IMR-90 (cell line): ENCODE measurements at regions not wholly inside any gene's neighbourhood (a gene's known extent, or its start where the extent isn't known, plus 50 kb on each side); places are given as distances from the start of the nearest gene placed in this dataset.
A peak's percentile ranks its signal among the peaks of the same experiment; 100 is the strongest.

Source experiments
- ATAC-seq: fragments of 200-7000 bp; cut with Tn5 transposase; 2 replicates; pipeline ENCODE4 v1.9.1; 2020; ENCODE audit warnings: low read depth, mild to moderate bottlenecking, moderate library complexity
- BruUV-seq: library from RNA; stranded (reverse); fragments of 400-500 nt; replicated peaks from 2 replicates; lab custom pipeline; 2021; lab: Mats Ljungman, UMichigan
- CTCF ChIA-PET: fragments of 300-600 bp; formaldehyde crosslinking; extraction: SDS; loops from one replicate; lab custom pipeline; 2021; ENCODE audit warnings: antibody characterized with exemption; lab: Yijun Ruan, JAX
- POLR2A ChIA-PET: fragments of 300-600 bp; sonication (Branson Sonifier 250); formaldehyde crosslinking; loops from one replicate; lab custom pipeline; 2022; ENCODE audit warnings: antibody characterized with exemption; ENCODE audit not compliant: unreplicated experiment; lab: Charles Lee
- DNase-seq: peaks from one replicate; pipeline ENCODE4 v3.0.0; 2013
- H2AFZ ChIP-seq: replicated peaks from 2 replicates; pipeline ENCODE3; 2013; ENCODE audit warnings: low read length, mild to moderate bottlenecking; ENCODE audit not compliant: poor library complexity
- H2AK5ac ChIP-seq: 2 replicates; pipeline ENCODE4 v1.6.1; 2013; ENCODE audit warnings: low read depth, low read length, inconsistent platforms
- H2AK9ac ChIP-seq: replicated peaks from 2 replicates; pipeline ENCODE3; 2013; ENCODE audit warnings: mild to moderate bottlenecking, low read depth, low read length, moderate library complexity; ENCODE audit not compliant: poor library complexity
- H2BK120ac ChIP-seq: 2 replicates; pipeline ENCODE4 v1.6.1; 2013; ENCODE audit warnings: low read depth, low read length, inconsistent platforms
- H2BK15ac ChIP-seq: 3 replicates; pipeline ENCODE4 v1.6.1; 2013; ENCODE audit warnings: low read depth, low read length, inconsistent platforms
- H2BK20ac ChIP-seq: 2 replicates; pipeline ENCODE4 v1.6.1; 2013; ENCODE audit warnings: low read depth, mild to moderate bottlenecking, inconsistent platforms, low read length, moderate library complexity
- H2BK5ac ChIP-seq: 2 replicates; pipeline ENCODE4 v1.6.1; 2013; ENCODE audit warnings: mild to moderate bottlenecking, low read depth, low read length, inconsistent platforms; ENCODE audit not compliant: poor library complexity, severe bottlenecking
- H3K14ac ChIP-seq: replicated peaks from 2 replicates; pipeline ENCODE4 v1.6.1; 2013; ENCODE audit warnings: low read depth, low read length, inconsistent platforms
- H3K18ac ChIP-seq: 2 replicates; pipeline ENCODE4 v1.6.1; 2013; ENCODE audit warnings: low read depth, low read length, control low read depth
- H3K23ac ChIP-seq: 2 replicates; pipeline ENCODE4 v1.6.1; 2013; ENCODE audit warnings: low read depth, low read length, inconsistent platforms
- H3K27ac ChIP-seq: 2 replicates; pipeline ENCODE4 v1.5.1; 2013; ENCODE audit warnings: mild to moderate bottlenecking, control low read depth, low read length; ENCODE audit not compliant: insufficient read depth
- H3K27me3 ChIP-seq: 2 replicates; pipeline ENCODE4 v1.6.1; 2013; ENCODE audit warnings: low read length; ENCODE audit not compliant: control insufficient read depth, insufficient read depth
- H3K36me3 ChIP-seq: 2 replicates; pipeline ENCODE4 v1.6.1; 2013; ENCODE audit warnings: low read length, mixed read lengths; ENCODE audit not compliant: control insufficient read depth, insufficient read depth
- H3K4ac ChIP-seq: 2 replicates; pipeline ENCODE4 v1.6.1; 2013; ENCODE audit warnings: low read depth, low read length, inconsistent platforms
- H3K4me1 ChIP-seq: 2 replicates; pipeline ENCODE4 v1.6.1; 2013; ENCODE audit warnings: low read length, mixed read lengths; ENCODE audit not compliant: control insufficient read depth, insufficient read depth
- H3K4me2 ChIP-seq: 2 replicates; pipeline ENCODE4 v1.6.1; 2013; ENCODE audit warnings: low read depth, mild to moderate bottlenecking, control low read depth, low read length, moderate library complexity
- H3K4me3 ChIP-seq: 2 replicates; pipeline ENCODE4 v1.5.1; 2013; ENCODE audit warnings: low read depth, mild to moderate bottlenecking, control low read depth, low read length, moderate library complexity; ENCODE audit not compliant: insufficient read depth
- H3K56ac ChIP-seq: 2 replicates; pipeline ENCODE4 v1.6.1; 2013; ENCODE audit warnings: low read length, inconsistent platforms; ENCODE audit not compliant: insufficient read depth; ENCODE audit errors: extremely low read depth
- H3K79me1 ChIP-seq, 2 experiments: 2 replicates each; pipeline ENCODE4 v1.6.1; 2013; ENCODE audit warnings: low read length in 2 of 2, inconsistent platforms in 1 of 2, low read depth in 1 of 2
- H3K9ac ChIP-seq: 2 replicates; pipeline ENCODE4 v1.6.1; 2013; ENCODE audit warnings: low read depth, low read length, control low read depth
- H3K9me1 ChIP-seq: 2 replicates; pipeline ENCODE4 v1.6.1; 2013; ENCODE audit warnings: low read length, inconsistent platforms; ENCODE audit not compliant: insufficient read depth
- H3K9me3 ChIP-seq: 2 replicates; pipeline ENCODE4 v1.6.1; 2013; ENCODE audit warnings: low read length; ENCODE audit not compliant: control insufficient read depth, insufficient read depth
- H4K20me1 ChIP-seq: 2 replicates; pipeline ENCODE4 v1.6.1; 2013; ENCODE audit warnings: low read length, inconsistent platforms; ENCODE audit not compliant: insufficient read depth
- H4K5ac ChIP-seq: 2 replicates; pipeline ENCODE4 v1.6.1; 2013; ENCODE audit warnings: mild to moderate bottlenecking, low read depth, low read length, control low read depth
- H4K8ac ChIP-seq, 2 experiments: 2 replicates each; pipeline ENCODE4 v1.6.1; 2013; ENCODE audit warnings: low read depth in 2 of 2, low read length in 2 of 2, control low read depth in 1 of 2, inconsistent platforms in 1 of 2
- H4K91ac ChIP-seq: 2 replicates; pipeline ENCODE4 v1.6.1; 2013; ENCODE audit warnings: low read depth, low read length, inconsistent platforms; ENCODE audit not compliant: insufficient read depth
- MAFK ChIP-seq: IDR thresholded peaks from 2 replicates; pipeline ENCODE4 v1.6.1; 2012; ENCODE audit warnings: low read depth, low read length, improper control_type of control experiment
- RFX5 ChIP-seq: IDR thresholded peaks from 2 replicates; pipeline ENCODE4 v1.8.0; 2012; ENCODE audit warnings: low read depth, mild to moderate bottlenecking, low read length, moderate library complexity
- WGBS, 2 experiments: methylation state at CpG; one replicate each; pipeline versions ENCODE4 v1.1.5 to v1.1.7; 2013; ENCODE audit warnings: missing lambda C conversion rate in 2 of 2; ENCODE audit not compliant: insufficient read length in 1 of 2; ENCODE audit errors: extremely low coverage in 2 of 2; 5-methylcytosine and 5-hydroxymethylcytosine counted together
- dilution Hi-C: fragments of 300-500 bp; cut with HindIII; formaldehyde crosslinking; loops from one replicate; pipeline ENCODE4 v1.14.3; 2018; ENCODE audit warnings: low sequenced_read_pairs; ENCODE audit not compliant: unreplicated experiment
- in situ Hi-C: fragments of 300-500 bp; cut with MboI; formaldehyde crosslinking; loops from 3 replicates; pipeline ENCODE4 v1.14.3; 2019; ENCODE audit warnings: low sequenced_read_pairs, inconsistent platforms, mixed read lengths
- intact Hi-C: fragments of 100-400 bp; cut with micrococcal nuclease; formaldehyde crosslinking; loops from 2 replicates; pipeline ENCODE4 v1.10.0; 2022

DNA sequence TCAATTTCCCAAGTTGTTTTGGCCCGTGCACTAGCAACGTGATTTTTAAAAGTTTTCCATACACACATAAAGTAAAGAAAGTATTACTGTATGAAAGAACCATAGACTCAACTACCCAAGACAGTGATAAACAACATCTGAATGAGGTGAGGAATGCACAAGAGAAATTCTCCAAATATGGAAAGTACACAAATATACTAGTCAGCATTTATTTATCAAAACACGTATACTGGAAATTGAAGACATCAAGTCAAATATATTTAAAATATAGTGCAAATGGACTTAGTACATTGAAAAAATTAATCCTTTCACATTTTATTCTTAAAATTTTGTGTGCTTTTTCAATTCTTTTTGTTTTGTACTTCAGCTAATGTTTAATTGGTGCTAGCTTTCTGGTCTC lies 143.6 kb downstream of the ARL4A start:
- H3K56ac ChIP-seq = no peak overlapping the region
- intact Hi-C loops (no loop called here), in situ Hi-C loops (no loop called here), dilution Hi-C loops (no loop called here)
- H3K27me3 ChIP-seq = no peaks in the 10 kb centered on the region
- H2AFZ ChIP-seq = no peak overlapping the region
- WGBS, 2 experiments = no CpG with 5 or more reads among the region's 3 CpGs
- H3K27ac ChIP-seq = no peak overlapping the region
- POLR2A ChIA-PET = no interaction called here
- no peak overlapping the region for H2BK5ac ChIP-seq
- BruUV-seq = no TSS peak
- H3K4me2 ChIP-seq = no peak overlapping the region
- H4K20me1 ChIP-seq = no peaks in the 10 kb centered on the region
- H2BK120ac ChIP-seq = no peak overlapping the region
- H4K5ac ChIP-seq = no peak overlapping the region
- no peak overlapping the region for H3K4ac ChIP-seq
- H4K91ac ChIP-seq = no peak overlapping the region
- H3K14ac ChIP-seq = no peak overlapping the region
- H4K8ac ChIP-seq = no peak overlapping the region
- H3K79me1 ChIP-seq = no peaks in the 10 kb centered on the region
- H3K9me1 ChIP-seq = no peaks in the 10 kb centered on the region
- no peak overlapping the region for H2BK20ac ChIP-seq
- H2BK15ac ChIP-seq = no peak overlapping the region
- no peak for DNase-seq
- H3K36me3 ChIP-seq = no peaks in the 10 kb centered on the region
- TF ChIP-seq RFX5 = no peak
- peak; percentile 86 for TF ChIP-seq MAFK
- CTCF ChIA-PET = no interaction called here
- H2AK9ac ChIP-seq = no peak overlapping the region
- no peak overlapping the region for H2AK5ac ChIP-seq
- no peak for ATAC-seq
- H3K18ac ChIP-seq = no peak overlapping the region
- no peak overlapping the region for H3K23ac ChIP-seq
- H3K4me1 ChIP-seq = no peaks in the 10 kb centered on the region; the same call in 1 of the 2 replicates
- no peak overlapping the region for H3K4me3 ChIP-seq
- H3K9me3 ChIP-seq = peaks cover 2% of the 10 kb centered on the region; the same call in 1 of the 2 replicates
- H3K9ac ChIP-seq = no peak overlapping the region
